HL-60 (cell line): ENCODE measurements at regions not wholly inside any gene's neighbourhood (a gene's known extent, or its start where the extent isn't known, plus 50 kb on each side); places are given as distances from the start of the nearest gene placed in this dataset.

Source experiments
- DNase-seq, 2 experiments: peaks; one replicate each; pipeline ENCODE4 v3.0.0-alpha.2; 2010 to 2020; ENCODE audit warnings: low read depth in 1 of 2, low spot score in 1 of 2
- H3K27ac ChIP-seq: fragments of 250-450 bp; sonication (Bioruptor Pico); replicated peaks from 2 replicates; pipeline ENCODE4 v1.5.1; 2020; ENCODE audit warnings: mild to moderate bottlenecking, moderate library complexity
- H3K27me3 ChIP-seq: fragments of 250-450 bp; sonication (Bioruptor Pico); 2 replicates; pipeline ENCODE4 v1.5.1; 2021; ENCODE audit warnings: mild to moderate bottlenecking, moderate library complexity; ENCODE audit not compliant: insufficient read depth, poor library complexity, severe bottlenecking
- H3K4me3 ChIP-seq: replicated peaks from 2 replicates; pipeline ENCODE4 v1.5.1; 2011; ENCODE audit warnings: mild to moderate bottlenecking, control low read depth, low read length; ENCODE audit not compliant: insufficient read depth
- CTCF ChIP-seq: IDR thresholded peaks from one replicate; pipeline ENCODE4 v1.5.1; 2011; ENCODE audit warnings: low read length, control low read depth, inconsistent platforms; ENCODE audit not compliant: insufficient read depth
- GABPA ChIP-seq: IDR thresholded peaks from 2 replicates; pipeline ENCODE4 v1.6.1; 2012; ENCODE audit warnings: low read depth
- POLR2AphosphoS5 ChIP-seq: IDR thresholded peaks from 2 replicates; pipeline ENCODE4 v1.6.1; 2012; ENCODE audit warnings: low read depth
- REST ChIP-seq: IDR thresholded peaks from 2 replicates; pipeline ENCODE4 v1.6.1; 2012; ENCODE audit warnings: low read depth; ENCODE audit not compliant: insufficient replicate concordance
- SPI1 ChIP-seq: IDR thresholded peaks from 2 replicates; pipeline ENCODE4 v1.6.1; 2012; ENCODE audit warnings: low read depth, mild to moderate bottlenecking, borderline replicate concordance

DNA sequence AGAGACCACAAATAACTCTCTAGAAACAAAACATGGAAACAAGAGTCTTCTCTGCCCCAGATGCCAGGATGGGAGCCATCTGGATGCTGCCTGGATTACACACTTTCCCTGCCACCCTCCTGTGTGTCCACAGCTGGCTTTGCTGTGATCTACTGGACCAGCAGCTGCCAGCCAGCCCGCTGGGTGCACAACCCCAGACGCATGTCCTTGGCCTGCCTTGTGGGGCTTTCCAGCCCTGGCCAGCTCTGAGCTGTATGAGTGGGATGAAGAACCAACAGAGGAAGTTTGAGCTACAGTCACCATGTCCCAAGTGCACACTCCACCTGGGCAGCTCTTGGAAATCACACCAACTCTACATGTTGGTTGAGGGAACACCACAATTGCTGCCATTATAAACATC is 57.0 kb upstream of the TNRC6C start:
- H3K4me3 ChIP-seq, result no peak overlapping the region
- no peak overlapping the region for H3K27ac ChIP-seq
- H3K27me3 ChIP-seq, result peaks cover 5% of the 10 kb centered on the region
- TF ChIP-seq POLR2AphosphoS5 (no peak), REST (no peak), SPI1 (no peak), CTCF (no peak), GABPA (no peak)
- DNase-seq, result no peak

- no peak for DNase-seq
Observed at GRCh38 chr17:77905266-77905665, 53.2 kb upstream of the TNRC6C start.

GRCh38 chr17:77905766-77906165 is 52.7 kb upstream of the TNRC6C start:
- Histone ChIP-seq H3K27ac (no peak overlapping the region), H3K27me3 (peaks cover 3% of the 10 kb centered on the region), H3K4me3 (no peak overlapping the region)
- no peak for TF ChIP-seq GABPA
- TF ChIP-seq POLR2AphosphoS5, result no peak
- TF ChIP-seq REST, result no peak
- no peak for TF ChIP-seq CTCF
- no peak for TF ChIP-seq SPI1
- DNase-seq, result no peak

More at GRCh38 chr17:77905266-77905665, 53.2 kb upstream of the TNRC6C start:
- Histone ChIP-seq H3K27me3 (peaks cover 3% of the 10 kb centered on the region), H3K27ac (no peak overlapping the region), H3K4me3 (no peak overlapping the region)
- TF ChIP-seq CTCF (no peak), GABPA (no peak), POLR2AphosphoS5 (no peak), SPI1 (no peak), REST (no peak)
